GM23338 (cell line): ENCODE measurements at regions not wholly inside any gene's neighbourhood (a gene's known extent, or its start where the extent isn't known, plus 50 kb on each side); places are given as distances from the start of the nearest gene placed in this dataset.

Experiments
- ATAC-seq: fragments of 200-7000 bp; cut with Tn5 transposase; 3 replicates; pipeline ENCODE4 v1.9.1; 2020
- DNase-seq: peaks from one replicate; pipeline ENCODE4 v3.0.0-alpha.2; 2015; ENCODE audit warnings: low spot score
- H2AFZ ChIP-seq: fragments of 200-600 bp; sonication (generic); 2 replicates; pipeline ENCODE4 v1.8.0; 2016; ENCODE audit warnings: antibody characterized with exemption, mild to moderate bottlenecking, moderate library complexity
- H3F3A ChIP-seq: fragments of 200-600 bp; sonication (generic); replicated peaks from 2 replicates; pipeline ENCODE4 v1.8.0; 2017; ENCODE audit warnings: antibody characterized with exemption, mixed run types, low read depth
- H3K27ac ChIP-seq: fragments of 200-600 bp; sonication (generic); 2 replicates; pipeline ENCODE4 v1.6.1; 2016; ENCODE audit warnings: low read depth
- H3K27me3 ChIP-seq: fragments of 200-600 bp; sonication (generic); 2 replicates; pipeline ENCODE4 v1.8.0; 2016; ENCODE audit warnings: mild to moderate bottlenecking, mixed run types, moderate library complexity; ENCODE audit not compliant: insufficient read depth
- H3K36me3 ChIP-seq: fragments of 200-600 bp; sonication (generic); 2 replicates; pipeline ENCODE4 v1.8.0; 2016; ENCODE audit warnings: mild to moderate bottlenecking; ENCODE audit not compliant: insufficient read depth
- H3K4me1 ChIP-seq: fragments of 200-600 bp; sonication (generic); 2 replicates; pipeline ENCODE4 v1.8.0; 2016; ENCODE audit warnings: mild to moderate bottlenecking, moderate library complexity; ENCODE audit not compliant: insufficient read depth
- H3K4me2 ChIP-seq: fragments of 200-600 bp; sonication (generic); 2 replicates; pipeline ENCODE4 v1.7.1; 2017; ENCODE audit warnings: mixed run types
- H3K4me3 ChIP-seq: fragments of 200-600 bp; sonication (generic); 2 replicates; pipeline ENCODE4 v1.6.1; 2016; ENCODE audit warnings: mixed run types
- H3K79me2 ChIP-seq: fragments of 200-600 bp; sonication (generic); replicated peaks from 2 replicates; pipeline ENCODE4 v1.8.0; 2017; ENCODE audit warnings: mild to moderate bottlenecking; ENCODE audit not compliant: insufficient read depth
- H3K9me2 ChIP-seq: fragments of 200-600 bp; sonication (generic); 2 replicates; pipeline ENCODE4 v1.8.0; 2017; ENCODE audit not compliant: insufficient read depth
- H4K20me1 ChIP-seq: fragments of 200-600 bp; sonication (generic); replicated peaks from 2 replicates; pipeline ENCODE4 v1.8.0; 2017; ENCODE audit warnings: mild to moderate bottlenecking; ENCODE audit not compliant: insufficient read depth
- H3K27ac Mint-ChIP-seq: 2 replicates; pipeline ENCODE4 v1.8.0; 2020; ENCODE audit warnings: inconsistent platforms, mild to moderate bottlenecking, moderate library complexity, mixed read lengths
- H3K27me3 Mint-ChIP-seq: 3 replicates; pipeline ENCODE4 v1.8.0; 2022; ENCODE audit warnings: low read depth, mild to moderate bottlenecking, moderate library complexity, mixed read lengths, inconsistent platforms; ENCODE audit not compliant: insufficient read depth, poor library complexity
- H3K36me3 Mint-ChIP-seq: 3 replicates; pipeline ENCODE4 v1.8.0; 2021; ENCODE audit warnings: low read depth, mild to moderate bottlenecking, inconsistent platforms, moderate library complexity, mixed read lengths
- H3K4me1 Mint-ChIP-seq: 3 replicates; pipeline ENCODE4 v1.8.0; 2020; ENCODE audit warnings: mild to moderate bottlenecking, inconsistent platforms, mixed read lengths
- H3K4me3 Mint-ChIP-seq: 3 replicates; pipeline ENCODE4 v1.8.0; 2021; ENCODE audit warnings: moderate library complexity, mild to moderate bottlenecking, inconsistent platforms, mixed read lengths
- H3K9me3 Mint-ChIP-seq: 3 replicates; pipeline ENCODE4 v1.8.0; 2020; ENCODE audit warnings: moderate library complexity, mild to moderate bottlenecking, inconsistent platforms, mixed read lengths
- CREB1 ChIP-seq: fragments of 250-450 bp; sonication (Bioruptor Pico); IDR thresholded peaks from 2 replicates; pipeline ENCODE4 v1.5.0; 2020; ENCODE audit warnings: low read depth, mild to moderate bottlenecking, moderate library complexity
- CTCF ChIP-seq, 2 experiments: fragments of 200-600 bp in 1 of 2; sonication (generic) in 1 of 2; conservative IDR thresholded peaks; 2 replicates each; pipeline versions ENCODE4 v1.5.1 to v1.6.1; 2016 to 2017; ENCODE audit warnings: antibody characterized with exemption in 2 of 2, low read depth in 2 of 2, mild to moderate bottlenecking in 2 of 2, moderate library complexity in 1 of 2
- EZH2 ChIP-seq: fragments of 200-600 bp; sonication (generic); IDR thresholded peaks from one replicate; pipeline ENCODE4 v1.8.0; 2017; ENCODE audit warnings: antibody characterized with exemption, mild to moderate bottlenecking, low read depth; ENCODE audit not compliant: unreplicated experiment
- POLR2AphosphoS5 ChIP-seq: IDR thresholded peaks from 2 replicates; pipeline ENCODE4 v1.6.1; 2016; ENCODE audit warnings: antibody characterized with exemption, low read depth
- STAT1 ChIP-seq: IDR thresholded peaks from one replicate; pipeline ENCODE4 v1.6.1; 2016; ENCODE audit warnings: antibody characterized with exemption; ENCODE audit not compliant: unreplicated experiment
- ZNF114 ChIP-seq: fragments of 250-450 bp; sonication (Bioruptor Pico); IDR thresholded peaks from 2 replicates; pipeline ENCODE4 v1.5.0; 2020; ENCODE audit warnings: mild to moderate bottlenecking, moderate library complexity
- ZNF331 ChIP-seq: fragments of 250-450 bp; sonication (Bioruptor Pico); IDR thresholded peaks from 2 replicates; pipeline ENCODE4 v1.5.0; 2020; ENCODE audit warnings: low read depth, mild to moderate bottlenecking, moderate library complexity
- ZNF462 ChIP-seq: fragments of 250-450 bp; sonication (Bioruptor Pico); IDR thresholded peaks from 2 replicates; pipeline ENCODE4 v1.5.0; 2020; ENCODE audit warnings: mild to moderate bottlenecking, moderate library complexity

GRCh38 chr11:81359476-81359875, 1374.2 kb downstream of the FAM181B start:
- Histone ChIP-seq H3K27me3 (no peaks in the 10 kb centered on the region), H3K79me2 (no peaks in the 10 kb centered on the region), H3K27ac (no peak overlapping the region), H3K9me2 (no peaks in the 10 kb centered on the region), H3F3A (no peaks in the 10 kb centered on the region), H2AFZ (no peak overlapping the region), H3K36me3 (no peaks in the 10 kb centered on the region), H3K4me3 (no peak overlapping the region), H4K20me1 (no peaks in the 10 kb centered on the region), H3K4me1 (no peaks in the 10 kb centered on the region), H3K4me2 (no peak overlapping the region)
- ATAC-seq (no peak), DNase-seq (no peak)
- Mint-ChIP-seq H3K4me3 (no peak overlapping the region), H3K4me1 (no peaks in the 10 kb centered on the region), H3K9me3 (peaks cover 5% of the 10 kb centered on the region; the same call in 1 of the 3 replicates), H3K36me3 (no peaks in the 10 kb centered on the region), H3K27me3 (no peaks in the 10 kb centered on the region), H3K27ac (no peak overlapping the region)
- TF ChIP-seq EZH2: no peak
- no peak for TF ChIP-seq ZNF114
- no peak for TF ChIP-seq ZNF331
- no peak for TF ChIP-seq CTCF (conservative IDR thresholded peaks at IDR 0.05; ENCODE audit: low read depth in 2 of 2)
- TF ChIP-seq ZNF462 (CRISPR knock-in tag): no peak
- no peak for TF ChIP-seq CREB1 (CRISPR knock-in tag)
- no peak for TF ChIP-seq STAT1
- TF ChIP-seq POLR2AphosphoS5: no peak
